ENCODE measurements at regions not wholly inside any gene's neighbourhood (a gene's known extent, or its start where the extent isn't known, plus 50 kb on each side); places are given as distances from the start of the nearest gene placed in this dataset.

DNA sequence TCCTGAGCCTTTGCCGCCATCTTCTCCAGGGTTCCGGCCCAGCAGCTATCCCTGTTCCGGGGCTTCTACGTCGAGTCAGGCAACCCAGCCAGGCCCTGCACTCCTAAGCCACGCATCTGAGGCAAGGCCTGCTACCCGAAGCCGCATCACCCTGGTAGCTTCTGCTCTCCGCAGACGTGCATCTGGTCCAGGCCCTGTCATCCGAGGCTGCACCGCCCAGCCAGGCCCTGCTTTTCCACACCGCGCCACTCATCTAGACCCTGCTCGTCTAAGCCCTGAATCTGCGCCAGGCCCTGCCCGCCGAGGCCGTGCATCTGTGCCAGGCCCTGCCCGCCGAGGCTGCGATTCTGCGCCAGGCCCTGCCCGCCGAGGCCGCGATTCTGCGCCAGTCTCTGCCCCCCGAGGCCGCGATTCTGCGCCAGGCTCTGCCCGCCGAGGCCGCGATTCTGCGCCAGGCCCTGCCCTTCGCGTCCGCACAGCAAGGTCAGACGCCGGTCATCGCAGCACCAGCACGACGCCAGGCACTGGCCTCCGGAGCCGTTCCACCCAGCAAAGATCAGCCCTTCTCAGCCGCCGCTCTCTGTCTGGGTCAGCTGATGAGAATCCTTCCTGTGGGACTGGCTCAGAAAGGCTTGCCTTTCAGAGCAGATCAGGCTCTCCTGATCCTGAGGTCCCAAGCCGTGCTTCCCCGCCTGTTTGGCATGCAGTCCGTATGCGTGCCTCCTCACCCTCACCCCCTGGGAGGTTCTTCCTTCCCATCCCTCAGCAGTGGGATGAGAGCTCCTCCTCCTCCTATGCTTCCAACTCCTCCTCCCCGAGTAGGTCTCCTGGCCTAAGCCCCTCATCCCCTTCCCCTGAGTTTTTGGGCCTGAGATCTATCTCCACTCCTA lies 75.1 kb downstream of the NUDT10 start:
- no peak for TF ChIP-seq CTCF (IDR thresholded peaks at IDR 0.05; ENCODE audit: low read depth, low read length)
- no peaks in the 10 kb centered on the region for H3K9me3 ChIP-seq (ENCODE audit: low read depth)
- no peaks in the 10 kb centered on the region for H3K4me1 ChIP-seq (ENCODE audit: low read depth)

DNA sequence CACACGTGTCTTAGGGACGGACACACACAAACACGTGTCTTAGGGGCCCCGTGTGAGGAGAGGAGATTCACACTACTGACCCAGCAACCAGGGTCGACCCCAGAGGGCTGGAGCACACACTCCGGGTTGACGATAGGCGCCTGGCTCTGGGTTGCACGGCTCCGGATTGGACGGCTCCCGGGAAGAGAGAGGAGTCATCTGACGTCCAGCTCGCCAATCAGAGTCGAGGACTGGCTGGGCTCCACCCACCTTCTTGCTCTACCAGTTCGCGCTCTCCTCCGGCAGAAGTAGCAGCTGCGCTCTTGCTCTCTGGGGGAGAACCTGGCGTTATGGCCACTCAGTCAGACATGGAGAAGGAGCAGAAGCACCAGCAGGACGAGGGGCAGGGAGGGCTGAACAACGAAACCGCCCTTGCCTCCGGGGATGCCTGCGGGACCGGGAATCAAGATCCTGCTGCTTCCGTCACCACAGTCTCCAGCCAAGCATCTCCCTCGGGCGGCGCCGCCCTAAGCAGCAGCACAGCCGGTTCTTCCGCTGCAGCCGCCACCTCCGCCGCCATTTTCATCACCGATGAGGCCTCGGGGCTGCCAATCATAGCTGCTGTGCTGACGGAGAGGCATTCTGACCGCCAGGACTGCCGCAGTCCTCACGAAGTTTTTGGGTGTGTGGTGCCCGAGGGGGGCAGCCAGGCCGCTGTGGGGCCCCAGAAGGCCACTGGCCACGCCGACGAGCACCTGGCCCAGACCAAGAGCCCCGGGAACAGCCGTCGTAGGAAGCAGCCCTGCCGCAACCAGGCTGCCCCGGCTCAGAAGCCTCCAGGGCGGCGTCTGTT lies 74.3 kb downstream of the NUDT10 start:
- Histone ChIP-seq H3K27me3 (no peaks in the 10 kb centered on the region), H3K36me3 (no peaks in the 10 kb centered on the region), H3K4me3 (no peak overlapping the region), H3K9me3 (ENCODE audit: low read depth) (no peaks in the 10 kb centered on the region), H3K27ac (no peak overlapping the region), H3K4me1 (ENCODE audit: low read depth) (no peaks in the 10 kb centered on the region)
- DNase-seq (ENCODE audit: low read depth in 1 of 2, low spot score in 1 of 2), result no peak
- no peak for TF ChIP-seq CTCF (IDR thresholded peaks at IDR 0.05; ENCODE audit: low read depth, low read length)

More for the DNA sequence above, 75.1 kb downstream of the NUDT10 start:
- no peak for DNase-seq (ENCODE audit: low read depth in 1 of 2, low spot score in 1 of 2)
- Histone ChIP-seq H3K27me3 (no peaks in the 10 kb centered on the region), H3K27ac (no peak overlapping the region), H3K36me3 (no peaks in the 10 kb centered on the region), H3K4me3 (no peak overlapping the region)

- no peaks in the 10 kb centered on the region for H3K4me1 ChIP-seq (ENCODE audit: low read depth)
- no peaks in the 10 kb centered on the region for H3K36me3 ChIP-seq
- no peak for TF ChIP-seq CTCF (IDR thresholded peaks at IDR 0.05; ENCODE audit: low read depth, low read length)
- no peak overlapping the region for H3K27ac ChIP-seq
- DNase-seq (ENCODE audit: low read depth in 1 of 2, low spot score in 1 of 2), result no peak
- no peak overlapping the region for H3K4me3 ChIP-seq
- H3K9me3 ChIP-seq (ENCODE audit: low read depth), result no peaks in the 10 kb centered on the region
- H3K27me3 ChIP-seq, result no peaks in the 10 kb centered on the region
These were observed 71.8 kb downstream of the NUDT10 start for GRCh38 chrX:51404445-51404844.

DNA sequence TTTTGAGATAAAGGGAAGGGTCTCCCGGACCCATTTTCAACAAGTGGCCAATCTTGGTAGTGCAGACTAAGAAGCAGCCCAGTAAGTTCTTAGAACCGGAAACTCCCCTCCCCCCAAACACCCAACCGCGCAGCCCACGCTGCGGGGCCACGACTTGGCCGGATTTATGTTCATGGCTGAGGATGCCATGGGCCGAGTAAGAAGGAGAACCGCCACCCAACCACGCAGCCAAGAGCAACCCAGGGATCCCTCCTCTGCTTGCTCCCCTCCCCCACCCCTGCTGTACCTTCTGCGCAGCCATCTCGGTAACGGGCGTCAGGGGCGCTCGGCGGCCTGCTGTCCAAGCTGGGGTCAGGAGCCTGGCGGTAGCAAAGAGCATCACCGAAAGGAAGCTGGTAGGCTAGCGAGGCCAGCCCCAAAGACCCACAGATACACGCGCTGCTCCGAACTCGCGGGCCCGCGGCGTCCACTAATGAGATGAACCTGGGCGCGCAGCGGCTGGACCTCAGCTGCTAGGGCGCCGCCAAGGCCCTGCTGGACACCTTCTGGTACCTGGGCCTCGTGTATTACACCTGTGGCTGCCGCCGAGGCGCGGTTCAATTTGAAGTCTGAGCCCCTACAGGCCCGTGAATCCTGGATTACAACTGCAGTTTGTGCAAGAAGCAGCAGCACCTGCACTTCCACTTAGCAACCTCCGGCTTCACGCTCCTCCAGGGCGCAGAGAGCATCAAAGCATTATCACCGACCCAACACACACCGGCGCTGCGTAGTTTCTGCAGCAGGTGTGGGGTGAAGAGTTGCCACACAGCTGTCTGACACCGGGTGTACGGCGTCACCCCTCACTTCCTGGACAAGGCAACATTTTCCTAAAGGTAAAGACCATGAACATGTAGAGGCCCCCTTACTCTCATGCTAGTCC lies 63.4 kb downstream of the NUDT10 start:
- peak; percentile 13 to 56 for DNase-seq (ENCODE audit: low read depth in 1 of 2, low spot score in 1 of 2)
- Histone ChIP-seq H3K9me3 (ENCODE audit: low read depth) (no peaks in the 10 kb centered on the region), H3K36me3 (no peaks in the 10 kb centered on the region), H3K27ac (no peak overlapping the region), H3K27me3 (no peaks in the 10 kb centered on the region), H3K4me3 (peak overlapping the region; percentile 15), H3K4me1 (ENCODE audit: low read depth) (no peaks in the 10 kb centered on the region)
- TF ChIP-seq CTCF (IDR thresholded peaks at IDR 0.05; ENCODE audit: low read depth, low read length), result peak; percentile 7

- Histone ChIP-seq H3K27ac (no peak overlapping the region), H3K4me1 (ENCODE audit: low read depth) (no peaks in the 10 kb centered on the region), H3K36me3 (no peaks in the 10 kb centered on the region), H3K27me3 (no peaks in the 10 kb centered on the region), H3K9me3 (ENCODE audit: low read depth) (no peaks in the 10 kb centered on the region), H3K4me3 (no peak overlapping the region)
- DNase-seq (ENCODE audit: low read depth in 1 of 2, low spot score in 1 of 2), result no peak
- TF ChIP-seq CTCF (IDR thresholded peaks at IDR 0.05; ENCODE audit: low read depth, low read length), result no peak
These were observed 62.8 kb downstream of the NUDT10 start for GRCh38 chrX:51395480-51395809.

Measured in cardiac muscle cell (in vitro differentiated cells and primary cell).